ENCODE measurements at regions not wholly inside any gene's neighbourhood (a gene's known extent, or its start where the extent isn't known, plus 50 kb on each side); places are given as distances from the start of the nearest gene placed in this dataset.

DNA sequence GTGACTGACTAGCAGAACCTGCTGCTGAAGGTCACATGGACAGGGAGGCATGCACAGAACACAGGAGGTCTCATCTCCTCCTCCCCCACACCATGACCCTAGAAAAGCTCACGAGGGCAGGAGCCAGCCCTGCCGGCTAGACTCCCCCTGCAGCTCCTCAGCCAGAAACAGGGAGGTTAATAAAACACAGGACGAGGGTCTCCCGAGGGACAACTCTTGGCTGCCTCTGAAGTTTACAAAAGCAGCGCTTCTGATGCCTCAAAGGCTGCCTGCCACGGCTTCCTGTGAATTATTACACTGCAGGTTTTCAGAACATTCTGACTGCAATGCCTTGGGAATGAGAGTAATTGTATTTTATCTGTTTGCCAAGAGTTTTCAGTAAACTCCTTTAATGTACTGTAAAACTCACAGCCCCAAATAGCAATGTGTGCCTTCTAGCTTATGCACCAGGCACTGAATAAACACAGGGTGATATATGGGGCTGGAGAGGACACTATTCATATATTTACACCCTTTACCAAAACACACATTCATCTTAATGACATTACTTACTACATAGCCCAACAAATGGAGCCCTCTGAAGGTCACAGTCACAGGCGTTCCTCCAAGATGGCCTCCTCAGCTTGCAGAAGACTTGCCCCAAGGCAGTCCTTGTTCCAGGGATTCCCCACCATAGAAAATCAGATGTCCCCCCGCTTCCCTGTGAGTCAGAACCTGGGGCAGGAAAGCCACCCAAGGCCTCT lies 83.7 kb downstream of the C5orf15 start:
- TF ChIP-seq, protein P1, sequence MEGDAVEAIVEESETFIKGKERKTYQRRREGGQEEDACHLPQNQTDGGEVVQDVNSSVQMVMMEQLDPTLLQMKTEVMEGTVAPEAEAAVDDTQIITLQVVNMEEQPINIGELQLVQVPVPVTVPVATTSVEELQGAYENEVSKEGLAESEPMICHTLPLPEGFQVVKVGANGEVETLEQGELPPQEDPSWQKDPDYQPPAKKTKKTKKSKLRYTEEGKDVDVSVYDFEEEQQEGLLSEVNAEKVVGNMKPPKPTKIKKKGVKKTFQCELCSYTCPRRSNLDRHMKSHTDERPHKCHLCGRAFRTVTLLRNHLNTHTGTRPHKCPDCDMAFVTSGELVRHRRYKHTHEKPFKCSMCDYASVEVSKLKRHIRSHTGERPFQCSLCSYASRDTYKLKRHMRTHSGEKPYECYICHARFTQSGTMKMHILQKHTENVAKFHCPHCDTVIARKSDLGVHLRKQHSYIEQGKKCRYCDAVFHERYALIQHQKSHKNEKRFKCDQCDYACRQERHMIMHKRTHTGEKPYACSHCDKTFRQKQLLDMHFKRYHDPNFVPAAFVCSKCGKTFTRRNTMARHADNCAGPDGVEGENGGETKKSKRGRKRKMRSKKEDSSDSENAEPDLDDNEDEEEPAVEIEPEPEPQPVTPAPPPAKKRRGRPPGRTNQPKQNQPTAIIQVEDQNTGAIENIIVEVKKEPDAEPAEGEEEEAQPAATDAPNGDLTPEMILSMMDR (conservative IDR thresholded peaks at IDR 0.05; ENCODE audit: low read length) = no peak
- no peak for TF ChIP-seq EZH2phosphoT487 (IDR thresholded peaks at IDR 0.05; ENCODE audit: borderline replicate concordance, low read depth, low read length)

Data from OCI-LY7 (cell line).